CD14-positive monocyte (primary cell): ENCODE measurements at regions not wholly inside any gene's neighbourhood (a gene's known extent, or its start where the extent isn't known, plus 50 kb on each side); places are given as distances from the start of the nearest gene placed in this dataset.

Experiments
- DNase-seq, 3 donors: peaks; one replicate each; pipeline ENCODE4 v3.0.0-alpha.2; 2011 to 2022
- H2AFZ ChIP-seq: 2 replicates; pipeline ENCODE4 v1.6.0; 2012; ENCODE audit warnings: mild to moderate bottlenecking, low read depth, low read length, inconsistent platforms; ENCODE audit not compliant: insufficient read depth, poor library complexity, severe bottlenecking
- H3K27ac ChIP-seq, 2 donors: 1 replicate in 1 of 2; 2 replicates in 1 of 2; pipeline ENCODE4 v1.5.1; 2012 to 2013; ENCODE audit warnings: low read length in 2 of 2, control low read depth in 1 of 2, inconsistent platforms in 1 of 2, low read depth in 1 of 2, mild to moderate bottlenecking in 1 of 2
- H3K27me3 ChIP-seq, 2 donors: one replicate each; pipeline versions ENCODE4 v1.6.0 to v1.6.1; 2011 to 2013; ENCODE audit warnings: low read length in 2 of 2; ENCODE audit not compliant: control insufficient read depth in 2 of 2, insufficient read depth in 2 of 2
- H3K36me3 ChIP-seq, 2 donors: replicated peaks in 1 of 2; 1 replicate in 1 of 2; 2 replicates in 1 of 2; pipeline versions ENCODE4 v1.5.1 to v1.6.1; 2012 to 2013; ENCODE audit warnings: low read length in 2 of 2, control low read depth in 1 of 2, inconsistent platforms in 1 of 2, mild to moderate bottlenecking in 1 of 2; ENCODE audit not compliant: insufficient read depth in 2 of 2, control insufficient read depth in 1 of 2
- H3K4me1 ChIP-seq, 2 donors: 1 replicate in 1 of 2; 2 replicates in 1 of 2; pipeline versions ENCODE4 v1.5.1 to v1.6.1; 2012 to 2013; ENCODE audit warnings: low read length in 2 of 2, control low read depth in 1 of 2, inconsistent platforms in 1 of 2, mild to moderate bottlenecking in 1 of 2, moderate library complexity in 1 of 2; ENCODE audit not compliant: insufficient read depth in 2 of 2, control insufficient read depth in 1 of 2
- H3K4me2 ChIP-seq: replicated peaks from 2 replicates; pipeline ENCODE3; 2012; ENCODE audit warnings: low read length, moderate library complexity, mild to moderate bottlenecking; ENCODE audit not compliant: poor library complexity, severe bottlenecking; ENCODE audit errors: extremely low read depth
- H3K4me3 ChIP-seq, 3 experiments: fragments of 200-600 bp in 1 of 3; sonication (generic) in 1 of 3; replicated peaks in 1 of 3; 1 replicate in 2 of 3; 2 replicates in 1 of 3; pipeline ENCODE4 v1.5.1; 2011 to 2013; ENCODE audit warnings: low read length in 3 of 3, mild to moderate bottlenecking in 3 of 3, control low read depth in 2 of 3, low read depth in 2 of 3, inconsistent platforms in 1 of 3, moderate library complexity in 1 of 3
- H3K79me2 ChIP-seq: 2 replicates; pipeline ENCODE4 v1.6.0; 2012; ENCODE audit warnings: mild to moderate bottlenecking, control low read depth, inconsistent platforms, low read length, moderate library complexity; ENCODE audit not compliant: insufficient read depth
- H3K9ac ChIP-seq: 2 replicates; pipeline ENCODE4 v1.6.0; 2017; ENCODE audit warnings: low read length, mild to moderate bottlenecking; ENCODE audit not compliant: insufficient read depth, poor library complexity, severe bottlenecking
- H3K9me3 ChIP-seq, 2 donors: replicated peaks in 1 of 2; 1 replicate in 1 of 2; 2 replicates in 1 of 2; pipeline versions ENCODE4 v1.5.1 to v1.6.1; 2012 to 2013; ENCODE audit warnings: low read length in 2 of 2, control low read depth in 1 of 2; ENCODE audit not compliant: control insufficient read depth in 1 of 2, insufficient read depth in 1 of 2
- H4K20me1 ChIP-seq: 2 replicates; pipeline ENCODE4 v1.6.0; 2012; ENCODE audit warnings: mild to moderate bottlenecking, low read length, control low read depth, moderate library complexity; ENCODE audit not compliant: insufficient read depth
- H3K27ac Mint-ChIP-seq, 7 donors: one replicate each; pipeline ENCODE4 v1.8.0; 2020; ENCODE audit warnings: mild to moderate bottlenecking in 7 of 7, mixed read lengths in 7 of 7, moderate library complexity in 6 of 7, inconsistent platforms in 2 of 7
- H3K27me3 Mint-ChIP-seq, 3 donors: one replicate each; pipeline ENCODE4 v1.8.0; 2021 to 2022; ENCODE audit warnings: low read depth in 3 of 3, mild to moderate bottlenecking in 3 of 3, mixed read lengths in 3 of 3, moderate library complexity in 3 of 3, inconsistent platforms in 1 of 3
- H3K36me3 Mint-ChIP-seq, 2 donors: one replicate each; pipeline ENCODE4 v1.8.0; 2020; ENCODE audit warnings: mixed read lengths in 2 of 2, inconsistent platforms in 1 of 2, mild to moderate bottlenecking in 1 of 2
- H3K4me1 Mint-ChIP-seq: one replicate; pipeline ENCODE4 v1.8.0; 2020; ENCODE audit warnings: mild to moderate bottlenecking, mixed read lengths
- H3K4me3 Mint-ChIP-seq, 2 donors: one replicate each; pipeline ENCODE4 v1.8.0; 2020; ENCODE audit warnings: mild to moderate bottlenecking in 2 of 2, mixed read lengths in 2 of 2, moderate library complexity in 1 of 2
- H3K9me3 Mint-ChIP-seq, 7 donors: one replicate each; pipeline ENCODE4 v1.8.0; 2020 to 2022; ENCODE audit warnings: mixed read lengths in 7 of 7, mild to moderate bottlenecking in 6 of 7, moderate library complexity in 6 of 7, inconsistent platforms in 2 of 7
- CTCF ChIP-seq: fragments of 200-600 bp; IDR thresholded peaks from one replicate; pipeline ENCODE4 v1.8.0; 2022; ENCODE audit warnings: antibody characterized with exemption, mild to moderate bottlenecking
- WGBS: methylation state at CpG from one replicate; pipeline ENCODE4 v1.1.5; 2013; ENCODE audit warnings: missing lambda C conversion rate; ENCODE audit not compliant: insufficient coverage; 5-methylcytosine and 5-hydroxymethylcytosine counted together
- intact Hi-C, 2 donors: fragments of 100-400 bp; cut with micrococcal nuclease; formaldehyde crosslinking; loops; one replicate each; pipeline versions ENCODE4 v1.15.0 to v1.15.1; 2023

DNA sequence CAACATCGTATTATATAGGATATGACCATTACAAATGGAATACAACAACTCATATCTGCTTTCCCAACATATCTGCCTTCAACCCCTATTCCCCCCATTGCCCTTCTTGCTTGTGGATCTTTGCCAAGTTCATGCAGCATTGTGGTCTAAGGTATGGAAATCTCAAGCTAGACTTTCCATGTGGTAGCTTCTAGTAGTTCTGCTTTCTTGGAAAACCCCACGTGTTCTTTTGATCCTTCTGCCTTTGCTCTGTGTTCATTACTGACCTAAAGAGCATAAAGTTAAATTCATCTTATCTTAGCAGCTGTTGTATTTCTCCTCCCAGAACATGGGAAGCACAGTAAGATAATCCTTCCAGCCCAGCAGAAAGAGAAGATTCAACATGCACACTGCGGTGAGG is 202.0 kb upstream of the SALL1 start:
- no CpG with 5 or more reads among the region's 3 CpGs for WGBS
- no peak for DNase-seq
- Histone ChIP-seq H4K20me1 (no peaks in the 10 kb centered on the region), H3K4me2 (no peak overlapping the region), H3K9ac (no peak overlapping the region), H3K27ac (no peak overlapping the region), H3K4me3 (no peak overlapping the region), H3K79me2 (no peaks in the 10 kb centered on the region), H3K9me3 (peaks cover 0 to 3% of the 10 kb centered on the region in 2 donors), H3K4me1 (no peaks in the 10 kb centered on the region), H2AFZ (no peak overlapping the region), H3K36me3 (no peaks in the 10 kb centered on the region), H3K27me3 (no peaks in the 10 kb centered on the region)
- H3K36me3 Mint-ChIP-seq, result no peaks in the 10 kb centered on the region
- TF ChIP-seq CTCF, result no peak
- H3K27ac Mint-ChIP-seq, result no peak overlapping the region
- peaks cover 0 to 4% (median 0%) of the 10 kb centered on the region in 7 donors for H3K9me3 Mint-ChIP-seq
- H3K4me3 Mint-ChIP-seq, result no peak overlapping the region
- intact Hi-C loops, result no loop called here
- H3K27me3 Mint-ChIP-seq, result peaks cover 0 to 2% (median 1%) of the 10 kb centered on the region in 3 donors
- H3K4me1 Mint-ChIP-seq, result no peaks in the 10 kb centered on the region

GRCh38 chr16:51349626-51350025 is 198.6 kb upstream of the SALL1 start:
- Mint-ChIP-seq H3K36me3 (no peaks in the 10 kb centered on the region), H3K4me3 (no peak overlapping the region), H3K4me1 (no peaks in the 10 kb centered on the region), H3K27ac (no peak overlapping the region), H3K27me3 (peaks cover 0 to 4% (median 4%) of the 10 kb centered on the region in 3 donors), H3K9me3 (peaks cover 0 to 4% (median 0%) of the 10 kb centered on the region in 7 donors)
- Histone ChIP-seq H3K9ac (no peak overlapping the region), H3K4me2 (no peak overlapping the region), H3K4me1 (no peaks in the 10 kb centered on the region), H3K27me3 (no peaks in the 10 kb centered on the region), H2AFZ (no peak overlapping the region), H3K36me3 (no peaks in the 10 kb centered on the region), H3K4me3 (no peak overlapping the region), H4K20me1 (no peaks in the 10 kb centered on the region), H3K27ac (no peak overlapping the region), H3K9me3 (peaks cover 0 to 3% of the 10 kb centered on the region in 2 donors), H3K79me2 (no peaks in the 10 kb centered on the region)
- DNase-seq, result no peak
- intact Hi-C loops, result no loop called here
- WGBS, result 96% methylated on average over 3 of the region's 3 CpGs
- TF ChIP-seq CTCF, result no peak
